Coronary artery (tissue), 2 donors: ENCODE measurements at regions not wholly inside any gene's neighbourhood (a gene's known extent, or its start where the extent isn't known, plus 50 kb on each side); places are given as distances from the start of the nearest gene placed in this dataset.

Source experiments
- DNase-seq: peaks from one replicate; pipeline ENCODE4 v3.0.0-alpha.2; 2017; ENCODE audit warnings: low spot score
- H3K27ac ChIP-seq, 2 donors: fragments of 200-600 bp; sonication (generic); one replicate each; pipeline ENCODE4 v1.5.1; 2016 to 2019
- H3K4me3 ChIP-seq: fragments of 200-600 bp; sonication (generic); 2 replicates; pipeline ENCODE4 v1.5.1; 2016; ENCODE audit warnings: mild to moderate bottlenecking, moderate library complexity
- TF ChIP-seq, protein P1 (sequence below): fragments of 200-600 bp; sonication (generic); IDR thresholded peaks from one replicate; pipeline ENCODE4 v1.5.1; 2019; ENCODE audit warnings: antibody characterized with exemption

DNA sequence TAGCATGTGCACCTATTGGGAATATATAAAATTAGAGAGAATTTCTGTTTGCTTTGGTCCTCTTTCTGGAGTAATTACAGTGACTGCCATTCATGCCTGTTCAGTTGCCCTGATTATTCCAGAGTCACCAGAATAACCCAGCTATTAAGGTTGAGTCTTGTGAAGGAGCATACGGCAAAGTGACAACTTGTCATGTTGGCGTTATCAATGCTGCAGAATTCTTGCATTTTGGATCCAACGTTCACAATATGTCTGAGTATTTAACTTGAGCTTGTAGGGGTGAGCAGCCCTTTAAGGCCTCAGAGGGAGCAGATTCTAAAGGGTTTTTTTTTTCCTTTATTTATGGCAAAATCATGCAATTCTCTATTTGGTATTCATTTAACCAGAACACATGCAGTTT is 419.4 kb upstream of the MGMT start:
- TF ChIP-seq, protein P1, sequence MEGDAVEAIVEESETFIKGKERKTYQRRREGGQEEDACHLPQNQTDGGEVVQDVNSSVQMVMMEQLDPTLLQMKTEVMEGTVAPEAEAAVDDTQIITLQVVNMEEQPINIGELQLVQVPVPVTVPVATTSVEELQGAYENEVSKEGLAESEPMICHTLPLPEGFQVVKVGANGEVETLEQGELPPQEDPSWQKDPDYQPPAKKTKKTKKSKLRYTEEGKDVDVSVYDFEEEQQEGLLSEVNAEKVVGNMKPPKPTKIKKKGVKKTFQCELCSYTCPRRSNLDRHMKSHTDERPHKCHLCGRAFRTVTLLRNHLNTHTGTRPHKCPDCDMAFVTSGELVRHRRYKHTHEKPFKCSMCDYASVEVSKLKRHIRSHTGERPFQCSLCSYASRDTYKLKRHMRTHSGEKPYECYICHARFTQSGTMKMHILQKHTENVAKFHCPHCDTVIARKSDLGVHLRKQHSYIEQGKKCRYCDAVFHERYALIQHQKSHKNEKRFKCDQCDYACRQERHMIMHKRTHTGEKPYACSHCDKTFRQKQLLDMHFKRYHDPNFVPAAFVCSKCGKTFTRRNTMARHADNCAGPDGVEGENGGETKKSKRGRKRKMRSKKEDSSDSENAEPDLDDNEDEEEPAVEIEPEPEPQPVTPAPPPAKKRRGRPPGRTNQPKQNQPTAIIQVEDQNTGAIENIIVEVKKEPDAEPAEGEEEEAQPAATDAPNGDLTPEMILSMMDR = no peak
- Histone ChIP-seq H3K4me3 (no peak overlapping the region), H3K27ac (no peak overlapping the region)
- no peak for DNase-seq

DNA sequence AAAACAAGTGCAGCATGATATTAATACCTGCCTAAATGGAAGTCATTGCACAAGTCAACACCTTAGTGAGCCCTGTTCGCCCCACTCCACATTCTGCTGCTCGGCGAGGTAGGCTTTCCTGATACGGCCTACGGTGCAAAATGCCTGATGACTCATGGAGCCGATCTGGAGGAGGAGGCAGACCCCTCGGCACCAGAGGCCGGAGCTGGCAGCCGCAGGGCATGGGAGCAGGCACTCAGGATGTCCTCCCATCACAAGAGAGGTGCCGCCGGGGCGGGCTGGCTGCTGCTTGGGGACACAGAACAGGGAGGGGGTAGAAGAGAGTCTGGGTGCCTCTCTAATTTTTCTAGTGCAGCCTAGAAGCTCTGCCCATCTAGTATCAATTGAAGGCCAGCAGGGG is 418.5 kb upstream of the MGMT start:
- no peak for DNase-seq
- H3K4me3 ChIP-seq = no peak overlapping the region
- no peak overlapping the region for H3K27ac ChIP-seq
- TF ChIP-seq, protein P1 = no peak

DNA sequence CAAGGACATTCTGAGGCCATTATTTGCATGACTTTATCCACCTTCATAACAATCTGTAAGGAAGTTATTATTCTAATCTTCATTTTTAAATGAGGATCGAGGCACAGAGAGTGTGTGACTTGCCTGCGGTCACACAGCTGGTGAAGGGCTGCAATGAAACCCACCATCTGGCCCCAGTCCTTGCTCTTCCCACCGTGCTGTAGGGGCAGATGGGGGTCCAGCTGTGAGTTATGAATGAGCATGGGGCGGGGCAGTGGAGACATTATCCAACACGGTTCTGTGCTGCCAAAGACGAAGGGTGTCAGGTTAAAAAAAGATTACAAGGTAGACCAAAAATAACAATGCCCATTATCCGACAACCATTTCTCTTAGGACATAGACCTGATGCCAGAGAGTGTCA is 417.5 kb upstream of the MGMT start:
- Histone ChIP-seq H3K4me3 (no peak overlapping the region), H3K27ac (no peak overlapping the region)
- TF ChIP-seq, protein P1 = no peak
- no peak for DNase-seq

DNA sequence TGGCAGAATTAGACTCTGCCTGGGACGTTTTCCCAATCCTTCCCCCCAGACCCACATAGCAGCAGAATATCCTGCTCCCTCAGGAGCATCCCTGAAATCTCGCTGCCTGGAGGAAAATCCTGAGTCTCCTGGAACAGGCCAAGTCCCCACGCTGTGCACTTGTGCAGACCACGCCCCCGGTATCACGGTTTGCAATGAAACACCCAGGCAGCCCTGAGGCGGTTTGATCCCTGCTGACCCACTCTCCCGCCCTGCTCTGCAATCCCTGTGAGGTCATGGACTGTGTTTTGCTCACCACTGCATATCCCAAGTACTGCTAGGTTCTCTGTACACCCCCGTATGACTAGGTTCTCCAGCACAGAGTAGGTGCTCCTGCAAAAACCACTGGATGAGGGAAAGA is 411.8 kb upstream of the MGMT start:
- peak; percentile 54 for DNase-seq
- Histone ChIP-seq H3K4me3 (no peak overlapping the region), H3K27ac (no peak overlapping the region)
- TF ChIP-seq, protein P1 = no peak

DNA sequence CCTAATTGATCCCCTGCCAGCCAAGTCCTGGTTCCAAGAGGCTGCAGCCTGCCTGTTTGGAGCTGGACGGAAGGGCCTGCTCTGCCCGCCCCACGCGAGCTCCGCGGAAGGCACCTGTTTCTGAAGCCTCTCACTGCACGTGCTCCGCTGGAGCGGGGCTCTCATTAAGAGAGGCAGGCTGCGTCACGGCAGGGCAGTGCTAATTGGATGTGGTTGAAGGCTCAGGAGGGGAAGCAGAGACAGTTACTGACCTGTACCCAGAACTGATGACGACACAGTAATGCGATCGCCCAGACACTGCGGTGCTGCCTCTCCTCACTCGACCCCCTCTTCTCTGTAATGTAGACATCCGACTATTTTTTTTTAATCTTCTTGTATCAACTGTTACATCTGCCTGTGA is 411.1 kb upstream of the MGMT start:
- DNase-seq = peak; percentile 47
- Histone ChIP-seq H3K27ac (no peak overlapping the region), H3K4me3 (no peak overlapping the region)
- TF ChIP-seq, protein P1 = no peak

DNA sequence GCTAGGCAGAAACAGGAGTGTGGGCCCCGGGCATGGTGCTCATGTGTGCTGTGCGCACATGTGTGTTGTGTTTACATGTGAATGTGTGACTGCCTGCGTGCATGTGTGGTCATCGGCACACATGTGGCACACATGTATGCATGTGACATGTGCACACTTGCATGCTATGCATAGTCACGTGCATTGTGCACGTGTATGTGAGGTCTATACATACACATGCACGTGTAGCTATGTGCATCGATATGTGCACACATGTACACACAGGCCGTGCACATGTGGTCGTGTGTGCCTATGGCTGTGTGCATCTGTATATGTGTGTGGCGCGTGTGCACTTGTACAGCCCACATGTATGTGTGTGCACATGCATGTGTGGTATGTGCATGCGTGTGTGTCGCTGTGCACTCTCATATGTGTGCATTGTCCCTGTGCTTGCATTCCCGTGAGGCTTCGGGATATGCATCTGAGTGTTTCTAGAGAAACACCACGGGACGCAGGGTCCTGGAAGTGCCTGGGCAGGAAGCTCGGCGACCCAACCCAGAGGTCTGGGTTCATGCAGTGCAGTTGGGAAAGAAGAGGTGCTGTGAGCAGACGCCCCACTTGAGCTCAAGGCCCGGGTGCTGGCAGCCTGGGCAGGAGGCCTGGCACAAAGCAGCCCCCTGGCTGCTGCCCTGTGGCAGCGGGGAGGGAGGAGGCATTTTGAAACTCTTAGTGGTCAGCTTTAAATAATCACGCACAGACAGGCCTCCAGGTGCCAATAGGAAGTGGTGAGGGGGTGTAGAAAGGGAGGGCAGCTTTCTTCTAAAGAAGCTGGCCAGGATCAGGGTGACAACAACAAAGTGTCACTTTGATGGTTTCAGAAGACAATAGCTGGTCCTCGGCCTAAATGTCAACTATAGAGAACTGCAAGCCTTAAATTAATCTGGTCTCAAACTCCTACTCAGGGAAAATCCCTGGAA is 410.0 kb upstream of the MGMT start:
- peak; percentile 49 for DNase-seq
- Histone ChIP-seq H3K27ac (no peak overlapping the region), H3K4me3 (no peak overlapping the region)
- TF ChIP-seq, protein P1 = no peak
